Smooth muscle cell (in vitro differentiated cells): ENCODE measurements at regions not wholly inside any gene's neighbourhood (a gene's known extent, or its start where the extent isn't known, plus 50 kb on each side); places are given as distances from the start of the nearest gene placed in this dataset.

Source experiments
- DNase-seq: peaks from one replicate; lab custom pipeline; 2025; ENCODE audit not compliant: unreplicated experiment; lab: John Stamatoyannopoulos, UW
- H2AFZ ChIP-seq: fragments of 200-600 bp; sonication (generic); 2 replicates; pipeline ENCODE4 v1.6.0; 2016; ENCODE audit warnings: antibody characterized with exemption, low read depth, mild to moderate bottlenecking
- H3F3A ChIP-seq: fragments of 200-600 bp; sonication (generic); 2 replicates; pipeline ENCODE4 v1.6.0; 2017; ENCODE audit warnings: antibody characterized with exemption, low read depth
- H3K27ac ChIP-seq: fragments of 200-600 bp; sonication (generic); 2 replicates; pipeline ENCODE4 v1.5.1; 2016; ENCODE audit warnings: low read depth, mild to moderate bottlenecking
- H3K27me3 ChIP-seq: fragments of 200-600 bp; sonication (generic); 2 replicates; pipeline ENCODE4 v1.6.1; 2016; ENCODE audit warnings: low read depth, mild to moderate bottlenecking
- H3K36me3 ChIP-seq: fragments of 200-600 bp; sonication (generic); 2 replicates; pipeline ENCODE4 v1.5.1; 2016; ENCODE audit warnings: low read depth
- H3K4me1 ChIP-seq: fragments of 200-600 bp; sonication (generic); 2 replicates; pipeline ENCODE4 v1.5.1; 2016; ENCODE audit warnings: low read depth
- H3K4me2 ChIP-seq: fragments of 200-600 bp; sonication (generic); 2 replicates; pipeline ENCODE4 v1.6.0; 2016; ENCODE audit warnings: mild to moderate bottlenecking
- H3K4me3 ChIP-seq: fragments of 200-600 bp; sonication (generic); 2 replicates; pipeline ENCODE4 v1.5.1; 2016; ENCODE audit warnings: mild to moderate bottlenecking
- H3K79me2 ChIP-seq: fragments of 200-600 bp; sonication (generic); 2 replicates; pipeline ENCODE4 v1.6.0; 2016; ENCODE audit warnings: low read depth, mild to moderate bottlenecking
- H3K9ac ChIP-seq: fragments of 200-600 bp; sonication (generic); 2 replicates; pipeline ENCODE4 v1.6.0; 2016; ENCODE audit warnings: low read depth
- H3K9me3 ChIP-seq: fragments of 200-600 bp; sonication (generic); replicated peaks from 2 replicates; pipeline ENCODE4 v1.5.1; 2016; ENCODE audit warnings: low read depth
- H4K20me1 ChIP-seq: fragments of 200-600 bp; sonication (generic); 2 replicates; pipeline ENCODE4 v1.6.0; 2016; ENCODE audit warnings: low read depth
- WGBS: methylation state at CpG from one replicate; pipeline ENCODE4 v1.1.7; 2016; ENCODE audit warnings: low lambda C conversion rate; 5-methylcytosine and 5-hydroxymethylcytosine counted together
- TF ChIP-seq, protein P1 (sequence below): fragments of 200-600 bp; sonication (generic); IDR thresholded peaks from 2 replicates; pipeline ENCODE4 v1.5.1; 2017; ENCODE audit warnings: borderline replicate concordance, mild to moderate bottlenecking, antibody characterized with exemption; ENCODE audit not compliant: insufficient read depth, poor library complexity, severe bottlenecking

- Histone ChIP-seq H3K36me3 (no peaks in the 10 kb centered on the region), H4K20me1 (no peaks in the 10 kb centered on the region), H3K4me2 (no peak overlapping the region), H3K4me3 (no peak overlapping the region), H3K27ac (no peak overlapping the region), H3K9ac (no peak overlapping the region), H3K79me2 (no peaks in the 10 kb centered on the region), H3K27me3 (no peaks in the 10 kb centered on the region), H3K9me3 (no peaks in the 10 kb centered on the region), H3K4me1 (peaks cover 7% of the 10 kb centered on the region), H3F3A (no peaks in the 10 kb centered on the region), H2AFZ (no peak overlapping the region)
- TF ChIP-seq, protein P1, sequence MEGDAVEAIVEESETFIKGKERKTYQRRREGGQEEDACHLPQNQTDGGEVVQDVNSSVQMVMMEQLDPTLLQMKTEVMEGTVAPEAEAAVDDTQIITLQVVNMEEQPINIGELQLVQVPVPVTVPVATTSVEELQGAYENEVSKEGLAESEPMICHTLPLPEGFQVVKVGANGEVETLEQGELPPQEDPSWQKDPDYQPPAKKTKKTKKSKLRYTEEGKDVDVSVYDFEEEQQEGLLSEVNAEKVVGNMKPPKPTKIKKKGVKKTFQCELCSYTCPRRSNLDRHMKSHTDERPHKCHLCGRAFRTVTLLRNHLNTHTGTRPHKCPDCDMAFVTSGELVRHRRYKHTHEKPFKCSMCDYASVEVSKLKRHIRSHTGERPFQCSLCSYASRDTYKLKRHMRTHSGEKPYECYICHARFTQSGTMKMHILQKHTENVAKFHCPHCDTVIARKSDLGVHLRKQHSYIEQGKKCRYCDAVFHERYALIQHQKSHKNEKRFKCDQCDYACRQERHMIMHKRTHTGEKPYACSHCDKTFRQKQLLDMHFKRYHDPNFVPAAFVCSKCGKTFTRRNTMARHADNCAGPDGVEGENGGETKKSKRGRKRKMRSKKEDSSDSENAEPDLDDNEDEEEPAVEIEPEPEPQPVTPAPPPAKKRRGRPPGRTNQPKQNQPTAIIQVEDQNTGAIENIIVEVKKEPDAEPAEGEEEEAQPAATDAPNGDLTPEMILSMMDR: no peak
- WGBS: 90% methylated on average over 2 of the region's 2 CpGs
- DNase-seq: no peak
Measured at GRCh38 chr5:144947023-144947422, 776.4 kb downstream of the KCTD16 start.

DNA sequence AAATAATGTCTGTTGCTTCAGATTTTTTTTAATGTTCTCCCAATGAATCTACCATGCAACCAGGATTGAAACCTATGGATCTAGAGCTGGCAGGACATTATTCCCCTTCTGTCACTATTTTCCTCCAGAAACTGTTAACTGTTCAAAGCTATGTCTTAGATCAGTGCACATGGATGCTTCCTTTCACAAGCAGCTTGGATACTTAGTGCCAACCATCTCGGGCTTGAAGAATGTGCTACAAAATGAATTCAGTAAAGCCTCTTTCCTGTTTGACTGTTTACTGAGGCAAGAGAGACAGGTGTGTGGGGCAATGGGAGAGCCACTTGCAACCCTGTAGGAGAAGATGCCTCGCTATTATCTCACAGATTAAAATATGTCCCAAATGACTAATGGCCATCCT is 774.8 kb downstream of the KCTD16 start:
- no peaks in the 10 kb centered on the region for H3K9me3 ChIP-seq
- peaks cover 7% of the 10 kb centered on the region for H3K4me1 ChIP-seq
- H2AFZ ChIP-seq: no peak overlapping the region
- H3K79me2 ChIP-seq: no peaks in the 10 kb centered on the region
- H3K27me3 ChIP-seq: no peaks in the 10 kb centered on the region
- 66% methylated on average over 2 of the region's 2 CpGs for WGBS
- H3F3A ChIP-seq: no peaks in the 10 kb centered on the region
- H3K36me3 ChIP-seq: no peaks in the 10 kb centered on the region
- H3K9ac ChIP-seq: no peak overlapping the region
- no peak overlapping the region for H3K4me2 ChIP-seq
- H4K20me1 ChIP-seq: no peaks in the 10 kb centered on the region
- no peak for DNase-seq
- TF ChIP-seq, protein P1: no peak
- no peak overlapping the region for H3K27ac ChIP-seq
- no peak overlapping the region for H3K4me3 ChIP-seq

DNA sequence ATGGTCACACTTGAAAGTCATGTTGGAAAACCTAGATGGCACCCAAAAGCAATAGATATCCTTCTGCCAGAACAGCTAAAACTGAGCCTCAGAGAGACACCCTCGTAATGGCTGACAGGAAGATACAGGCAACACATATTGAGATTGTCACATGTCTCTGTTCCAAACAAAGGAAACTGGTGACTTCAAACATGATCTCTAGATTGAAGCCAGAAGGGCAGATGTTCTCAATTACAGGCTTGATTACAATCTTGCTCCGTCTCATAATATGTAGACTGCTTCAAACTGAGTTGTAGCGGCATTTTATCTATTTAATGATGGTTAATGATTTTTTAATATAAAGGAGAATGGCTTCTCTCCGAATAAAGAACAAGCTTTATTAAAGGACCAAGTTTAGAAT is 774.3 kb downstream of the KCTD16 start:
- Histone ChIP-seq H3F3A (no peaks in the 10 kb centered on the region), H3K9ac (no peak overlapping the region), H3K4me3 (no peak overlapping the region), H3K79me2 (no peaks in the 10 kb centered on the region), H3K27ac (no peak overlapping the region), H3K27me3 (no peaks in the 10 kb centered on the region), H3K4me1 (peaks cover 7% of the 10 kb centered on the region), H3K9me3 (no peaks in the 10 kb centered on the region), H3K36me3 (no peaks in the 10 kb centered on the region), H4K20me1 (no peaks in the 10 kb centered on the region), H2AFZ (no peak overlapping the region), H3K4me2 (no peak overlapping the region)
- TF ChIP-seq, protein P1: no peak
- WGBS: 59% methylated on average over 4 of the region's 4 CpGs
- DNase-seq: no peak

GRCh38 chr5:144941004-144941403 is 770.3 kb downstream of the KCTD16 start:
- H3K36me3 ChIP-seq: no peaks in the 10 kb centered on the region
- H3K9ac ChIP-seq: no peak overlapping the region
- no peaks in the 10 kb centered on the region for H4K20me1 ChIP-seq
- H3K9me3 ChIP-seq: no peaks in the 10 kb centered on the region
- H3K79me2 ChIP-seq: no peaks in the 10 kb centered on the region
- no peaks in the 10 kb centered on the region for H3F3A ChIP-seq
- peaks cover 11% of the 10 kb centered on the region for H3K4me1 ChIP-seq
- no peak overlapping the region for H2AFZ ChIP-seq
- H3K27ac ChIP-seq: no peak overlapping the region
- H3K4me2 ChIP-seq: no peak overlapping the region
- TF ChIP-seq, protein P1: no peak
- DNase-seq: no peak
- H3K4me3 ChIP-seq: no peak overlapping the region
- H3K27me3 ChIP-seq: no peaks in the 10 kb centered on the region
